ENCODE measurements at regions not wholly inside any gene's neighbourhood (a gene's known extent, or its start where the extent isn't known, plus 50 kb on each side); places are given as distances from the start of the nearest gene placed in this dataset.
"Not testable (repeated sequence)": the region's sequence is repeated elsewhere in the genome, so short reads cannot be mapped to it uniquely, and the experiment has no call there.

DNA sequence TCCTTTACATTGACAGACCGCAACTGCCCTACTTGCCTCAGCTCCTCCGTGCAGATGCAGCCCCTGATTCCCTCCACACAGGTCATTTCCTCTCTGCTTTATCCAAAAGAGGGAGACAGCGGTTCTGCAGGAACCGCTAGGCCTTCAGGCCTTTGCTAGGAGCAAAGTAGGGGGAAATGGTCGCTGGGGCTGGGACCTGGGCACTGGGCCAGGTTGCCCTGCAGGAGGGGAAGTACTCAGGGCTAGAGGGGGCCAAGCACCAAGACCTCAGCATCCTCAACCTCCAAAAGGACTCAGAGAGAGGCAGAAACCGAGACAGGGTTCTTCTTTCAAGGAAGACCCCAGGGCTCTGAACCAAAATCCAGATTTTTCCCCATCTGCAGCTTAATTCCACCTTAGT, 160.4 kb upstream of the NOTCH2NLA start:
- TF ChIP-seq, protein P1, sequence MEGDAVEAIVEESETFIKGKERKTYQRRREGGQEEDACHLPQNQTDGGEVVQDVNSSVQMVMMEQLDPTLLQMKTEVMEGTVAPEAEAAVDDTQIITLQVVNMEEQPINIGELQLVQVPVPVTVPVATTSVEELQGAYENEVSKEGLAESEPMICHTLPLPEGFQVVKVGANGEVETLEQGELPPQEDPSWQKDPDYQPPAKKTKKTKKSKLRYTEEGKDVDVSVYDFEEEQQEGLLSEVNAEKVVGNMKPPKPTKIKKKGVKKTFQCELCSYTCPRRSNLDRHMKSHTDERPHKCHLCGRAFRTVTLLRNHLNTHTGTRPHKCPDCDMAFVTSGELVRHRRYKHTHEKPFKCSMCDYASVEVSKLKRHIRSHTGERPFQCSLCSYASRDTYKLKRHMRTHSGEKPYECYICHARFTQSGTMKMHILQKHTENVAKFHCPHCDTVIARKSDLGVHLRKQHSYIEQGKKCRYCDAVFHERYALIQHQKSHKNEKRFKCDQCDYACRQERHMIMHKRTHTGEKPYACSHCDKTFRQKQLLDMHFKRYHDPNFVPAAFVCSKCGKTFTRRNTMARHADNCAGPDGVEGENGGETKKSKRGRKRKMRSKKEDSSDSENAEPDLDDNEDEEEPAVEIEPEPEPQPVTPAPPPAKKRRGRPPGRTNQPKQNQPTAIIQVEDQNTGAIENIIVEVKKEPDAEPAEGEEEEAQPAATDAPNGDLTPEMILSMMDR (IDR thresholded peaks at IDR 0.05): not testable (repeated sequence)
- TF ChIP-seq, protein P2, sequence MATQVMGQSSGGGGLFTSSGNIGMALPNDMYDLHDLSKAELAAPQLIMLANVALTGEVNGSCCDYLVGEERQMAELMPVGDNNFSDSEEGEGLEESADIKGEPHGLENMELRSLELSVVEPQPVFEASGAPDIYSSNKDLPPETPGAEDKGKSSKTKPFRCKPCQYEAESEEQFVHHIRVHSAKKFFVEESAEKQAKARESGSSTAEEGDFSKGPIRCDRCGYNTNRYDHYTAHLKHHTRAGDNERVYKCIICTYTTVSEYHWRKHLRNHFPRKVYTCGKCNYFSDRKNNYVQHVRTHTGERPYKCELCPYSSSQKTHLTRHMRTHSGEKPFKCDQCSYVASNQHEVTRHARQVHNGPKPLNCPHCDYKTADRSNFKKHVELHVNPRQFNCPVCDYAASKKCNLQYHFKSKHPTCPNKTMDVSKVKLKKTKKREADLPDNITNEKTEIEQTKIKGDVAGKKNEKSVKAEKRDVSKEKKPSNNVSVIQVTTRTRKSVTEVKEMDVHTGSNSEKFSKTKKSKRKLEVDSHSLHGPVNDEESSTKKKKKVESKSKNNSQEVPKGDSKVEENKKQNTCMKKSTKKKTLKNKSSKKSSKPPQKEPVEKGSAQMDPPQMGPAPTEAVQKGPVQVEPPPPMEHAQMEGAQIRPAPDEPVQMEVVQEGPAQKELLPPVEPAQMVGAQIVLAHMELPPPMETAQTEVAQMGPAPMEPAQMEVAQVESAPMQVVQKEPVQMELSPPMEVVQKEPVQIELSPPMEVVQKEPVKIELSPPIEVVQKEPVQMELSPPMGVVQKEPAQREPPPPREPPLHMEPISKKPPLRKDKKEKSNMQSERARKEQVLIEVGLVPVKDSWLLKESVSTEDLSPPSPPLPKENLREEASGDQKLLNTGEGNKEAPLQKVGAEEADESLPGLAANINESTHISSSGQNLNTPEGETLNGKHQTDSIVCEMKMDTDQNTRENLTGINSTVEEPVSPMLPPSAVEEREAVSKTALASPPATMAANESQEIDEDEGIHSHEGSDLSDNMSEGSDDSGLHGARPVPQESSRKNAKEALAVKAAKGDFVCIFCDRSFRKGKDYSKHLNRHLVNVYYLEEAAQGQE (IDR thresholded peaks at IDR 0.05; ENCODE audit: insufficient read depth in 1 of 2, low read depth in 2 of 2, low read length in 1 of 2): not testable (repeated sequence)
- TF ChIP-seq POLR2AphosphoS5 (IDR thresholded peaks at IDR 0.05; ENCODE audit: low read depth, low read length); SIN3A (IDR thresholded peaks at IDR 0.05; ENCODE audit: borderline replicate concordance, insufficient read depth, low read depth, low read length): not testable (repeated sequence)
